ENCODE measurements at regions not wholly inside any gene's neighbourhood (a gene's known extent, or its start where the extent isn't known, plus 50 kb on each side); places are given as distances from the start of the nearest gene placed in this dataset.

DNA sequence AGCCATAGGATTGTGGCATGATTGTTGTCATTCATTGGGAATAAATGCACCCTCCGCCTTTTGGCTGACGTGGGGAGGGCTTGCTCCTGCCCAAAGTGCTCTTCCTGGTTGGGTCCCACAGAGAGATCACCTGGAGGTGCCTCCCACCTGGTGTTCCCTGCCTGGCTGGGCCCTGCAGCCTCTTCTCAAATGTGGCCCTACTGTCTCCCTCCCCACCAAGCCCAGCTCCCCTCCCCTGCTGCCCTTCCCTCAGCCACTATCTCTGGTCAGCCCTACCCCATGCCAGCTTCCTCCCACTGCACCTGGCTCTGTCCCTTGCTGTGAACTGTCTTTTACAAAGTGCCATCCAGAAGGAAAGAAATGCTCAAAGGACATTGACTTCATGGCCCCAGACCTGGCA is 173.4 kb downstream of the GLI2 start:
- H3K4me3 ChIP-seq (ENCODE audit: control extremely low read depth in 1 of 5, extremely low read depth in 1 of 5, insufficient read depth in 1 of 5, low read depth in 2 of 5, low read length in 4 of 5): no peak overlapping the region
- Mint-ChIP-seq H3K9me3 (ENCODE audit: insufficient read depth) (no peaks in the 10 kb centered on the region), H3K27ac (no peak overlapping the region), H3K4me3 (no peak overlapping the region), H3K4me1 (no peaks in the 10 kb centered on the region), H3K27me3 (no peaks in the 10 kb centered on the region)
- no peak overlapping the region for H3K4me2 ChIP-seq (replicated peaks; ENCODE audit: low read depth, low read length, poor library complexity, severe bottlenecking)
- no peaks in the 10 kb centered on the region for H3K27me3 ChIP-seq (replicated peaks in 1 of 4; ENCODE audit: control extremely low read depth in 1 of 4, control insufficient read depth in 3 of 4, insufficient read depth in 4 of 4, low read length in 3 of 4)
- intact Hi-C loops (cut with micrococcal nuclease): no loop called here
- no peaks in the 10 kb centered on the region for H3K79me2 ChIP-seq (ENCODE audit: control insufficient read depth, insufficient read depth, low read length)
- WGBS (ENCODE audit: insufficient coverage): 68% methylated on average over 2 of the region's 2 CpGs
- peaks cover 0 to 3% (median 0%) of the 10 kb centered on the region in 3 donors for H3K9me3 ChIP-seq (ENCODE audit: control extremely low read depth in 1 of 3, control insufficient read depth in 2 of 3, insufficient read depth in 1 of 3, low read length in 2 of 3)
- H4K20me1 ChIP-seq (ENCODE audit: control insufficient read depth, insufficient read depth, low read length, poor library complexity, severe bottlenecking): no peaks in the 10 kb centered on the region
- no peaks in the 10 kb centered on the region for H3K4me1 ChIP-seq (ENCODE audit: control insufficient read depth in 2 of 2, insufficient read depth in 2 of 2, low read length in 2 of 2)
- ChIA-PET POLR2A (no interaction called here), CTCF (no interaction called here)
- H3K36me3 ChIP-seq (replicated peaks in 1 of 2; ENCODE audit: control extremely low read depth in 1 of 2, control insufficient read depth in 1 of 2, extremely low read depth in 1 of 2, insufficient read depth in 2 of 2, low read length in 1 of 2): no peaks in the 10 kb centered on the region
- no peak for ATAC-seq (ENCODE audit: low read depth)
- TF ChIP-seq EZH2 (IDR thresholded peaks at IDR 0.05; ENCODE audit: borderline replicate concordance, insufficient read depth, low read depth, low read length, poor library complexity, severe bottlenecking): no peak
- TF ChIP-seq, protein P1, sequence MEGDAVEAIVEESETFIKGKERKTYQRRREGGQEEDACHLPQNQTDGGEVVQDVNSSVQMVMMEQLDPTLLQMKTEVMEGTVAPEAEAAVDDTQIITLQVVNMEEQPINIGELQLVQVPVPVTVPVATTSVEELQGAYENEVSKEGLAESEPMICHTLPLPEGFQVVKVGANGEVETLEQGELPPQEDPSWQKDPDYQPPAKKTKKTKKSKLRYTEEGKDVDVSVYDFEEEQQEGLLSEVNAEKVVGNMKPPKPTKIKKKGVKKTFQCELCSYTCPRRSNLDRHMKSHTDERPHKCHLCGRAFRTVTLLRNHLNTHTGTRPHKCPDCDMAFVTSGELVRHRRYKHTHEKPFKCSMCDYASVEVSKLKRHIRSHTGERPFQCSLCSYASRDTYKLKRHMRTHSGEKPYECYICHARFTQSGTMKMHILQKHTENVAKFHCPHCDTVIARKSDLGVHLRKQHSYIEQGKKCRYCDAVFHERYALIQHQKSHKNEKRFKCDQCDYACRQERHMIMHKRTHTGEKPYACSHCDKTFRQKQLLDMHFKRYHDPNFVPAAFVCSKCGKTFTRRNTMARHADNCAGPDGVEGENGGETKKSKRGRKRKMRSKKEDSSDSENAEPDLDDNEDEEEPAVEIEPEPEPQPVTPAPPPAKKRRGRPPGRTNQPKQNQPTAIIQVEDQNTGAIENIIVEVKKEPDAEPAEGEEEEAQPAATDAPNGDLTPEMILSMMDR (IDR thresholded peaks at IDR 0.05): no peak
- DNase-seq: no peak
- H3K27ac ChIP-seq (ENCODE audit: low read length in 2 of 2): no peak overlapping the region
- H2AFZ ChIP-seq (ENCODE audit: insufficient read depth, low read depth, low read length, poor library complexity, severe bottlenecking): no peak overlapping the region
- H3K9ac ChIP-seq (ENCODE audit: low read length): no peak overlapping the region

- H3K27me3 Mint-ChIP-seq: no peaks in the 10 kb centered on the region
- Histone ChIP-seq H2AFZ (ENCODE audit: insufficient read depth, low read depth, low read length, poor library complexity, severe bottlenecking) (no peak overlapping the region), H3K4me1 (ENCODE audit: control insufficient read depth in 2 of 2, insufficient read depth in 2 of 2, low read length in 2 of 2) (no peaks in the 10 kb centered on the region), H3K36me3 (replicated peaks in 1 of 2; ENCODE audit: control extremely low read depth in 1 of 2, control insufficient read depth in 1 of 2, extremely low read depth in 1 of 2, insufficient read depth in 2 of 2, low read length in 1 of 2) (no peaks in the 10 kb centered on the region), H3K27me3 (replicated peaks in 1 of 4; ENCODE audit: control extremely low read depth in 1 of 4, control insufficient read depth in 3 of 4, insufficient read depth in 4 of 4, low read length in 3 of 4) (no peaks in the 10 kb centered on the region), H3K79me2 (ENCODE audit: control insufficient read depth, insufficient read depth, low read length) (no peaks in the 10 kb centered on the region), H3K4me2 (replicated peaks; ENCODE audit: low read depth, low read length, poor library complexity, severe bottlenecking) (no peak overlapping the region), H3K9ac (ENCODE audit: low read length) (no peak overlapping the region), H3K9me3 (ENCODE audit: control extremely low read depth in 1 of 3, control insufficient read depth in 2 of 3, insufficient read depth in 1 of 3, low read length in 2 of 3) (peaks cover 0 to 3% (median 0%) of the 10 kb centered on the region in 3 donors), H4K20me1 (ENCODE audit: control insufficient read depth, insufficient read depth, low read length, poor library complexity, severe bottlenecking) (no peaks in the 10 kb centered on the region), H3K4me3 (ENCODE audit: control extremely low read depth in 1 of 5, extremely low read depth in 1 of 5, insufficient read depth in 1 of 5, low read depth in 2 of 5, low read length in 4 of 5) (no peak overlapping the region), H3K27ac (ENCODE audit: low read length in 2 of 2) (no peak overlapping the region)
- ChIA-PET CTCF (no interaction called here), POLR2A (no interaction called here)
- no peak overlapping the region for H3K27ac Mint-ChIP-seq
- no peak overlapping the region for H3K4me3 Mint-ChIP-seq
- TF ChIP-seq EZH2 (IDR thresholded peaks at IDR 0.05; ENCODE audit: borderline replicate concordance, insufficient read depth, low read depth, low read length, poor library complexity, severe bottlenecking): no peak
- TF ChIP-seq, protein P1 (IDR thresholded peaks at IDR 0.05): no peak
- intact Hi-C loops (cut with micrococcal nuclease): no loop called here
- no peaks in the 10 kb centered on the region for H3K9me3 Mint-ChIP-seq (ENCODE audit: insufficient read depth)
- 100% methylated on average over 2 of the region's 5 CpGs for WGBS (ENCODE audit: insufficient coverage)
- H3K4me1 Mint-ChIP-seq: no peaks in the 10 kb centered on the region
- DNase-seq: no peak
- no peak for ATAC-seq (ENCODE audit: low read depth)
These were observed 174.5 kb downstream of the GLI2 start for GRCh38 chr2:120910164-120910563.

Data from B cell (primary cell).